ENCODE measurements at regions not wholly inside any gene's neighbourhood (a gene's known extent, or its start where the extent isn't known, plus 50 kb on each side); places are given as distances from the start of the nearest gene placed in this dataset.
"Not testable (repeated sequence)": the region's sequence is repeated elsewhere in the genome, so short reads cannot be mapped to it uniquely, and the experiment has no call there.

- no peak for DNase-seq (ENCODE audit: low spot score)
Measured at GRCh38 chr1:99361406-99361805, 97.1 kb downstream of the PLPPR4 start.

GRCh38 chr1:99363531-99363930, 99.2 kb downstream of the PLPPR4 start:
- DNase-seq (ENCODE audit: low spot score): no peak

GRCh38 chr1:99365141-99365540, 100.8 kb downstream of the PLPPR4 start:
- DNase-seq (ENCODE audit: low spot score): no peak

- no peak for DNase-seq (ENCODE audit: low spot score)
Measured at GRCh38 chr1:99365545-99365944, 101.3 kb downstream of the PLPPR4 start.

GRCh38 chr1:99369154-99369553, 104.9 kb downstream of the PLPPR4 start:
- DNase-seq (ENCODE audit: low spot score): no peak

- DNase-seq (ENCODE audit: low spot score): no peak
Measured at GRCh38 chr1:99370476-99370875, 106.2 kb downstream of the PLPPR4 start.

- DNase-seq (ENCODE audit: low spot score): no peak
Measured at GRCh38 chr1:99371413-99371812, 107.1 kb downstream of the PLPPR4 start.

- DNase-seq (ENCODE audit: low spot score): no peak
Measured at GRCh38 chr1:99374109-99374508, 109.8 kb downstream of the PLPPR4 start.

- DNase-seq (ENCODE audit: low spot score): not testable (repeated sequence)
Measured at GRCh38 chr1:99374693-99375092, 110.4 kb downstream of the PLPPR4 start.

GRCh38 chr1:99384021-99384420, 119.7 kb downstream of the PLPPR4 start:
- DNase-seq (ENCODE audit: low spot score): no peak

GRCh38 chr1:99385852-99386251, 121.6 kb downstream of the PLPPR4 start:
- no peak for DNase-seq (ENCODE audit: low spot score)

GRCh38 chr1:99396389-99396788, 132.1 kb downstream of the PLPPR4 start:
- no peak for DNase-seq (ENCODE audit: low spot score)

GRCh38 chr1:99397029-99397428, 132.7 kb downstream of the PLPPR4 start:
- no peak for DNase-seq (ENCODE audit: low spot score)

- DNase-seq (ENCODE audit: low spot score): no peak
Measured at GRCh38 chr1:99397863-99398262, 133.6 kb downstream of the PLPPR4 start.

- not testable (repeated sequence) for DNase-seq (ENCODE audit: low spot score)
Measured at GRCh38 chr1:99401556-99401955, 137.3 kb downstream of the PLPPR4 start.

- DNase-seq (ENCODE audit: low spot score): not testable (repeated sequence)
Measured at GRCh38 chr1:99404399-99404798, 140.1 kb downstream of the PLPPR4 start.

- DNase-seq (ENCODE audit: low spot score): not testable (repeated sequence)
Measured at GRCh38 chr1:99405325-99405724, 141.0 kb downstream of the PLPPR4 start.

- no peak for DNase-seq (ENCODE audit: low spot score)
Measured at GRCh38 chr1:99407018-99407417, 142.7 kb downstream of the PLPPR4 start.

GRCh38 chr1:99424087-99424486, 159.8 kb downstream of the PLPPR4 start:
- DNase-seq (ENCODE audit: low spot score): no peak

GRCh38 chr1:99429754-99430153, 165.5 kb downstream of the PLPPR4 start:
- no peak for DNase-seq (ENCODE audit: low spot score)

GRCh38 chr1:99438656-99439230, 174.5 kb downstream of the PLPPR4 start:
- no peak for DNase-seq (ENCODE audit: low spot score)

- no peak for DNase-seq (ENCODE audit: low spot score)
Measured at GRCh38 chr1:99439433-99440075, 175.3 kb downstream of the PLPPR4 start.

GRCh38 chr1:99441299-99442095, 177.2 kb downstream of the PLPPR4 start:
- peak; percentile 10 for DNase-seq (ENCODE audit: low spot score)

Measured in kidney tubule cell (primary cell).